Mammary epithelial cell (primary cell): ENCODE measurements at regions not wholly inside any gene's neighbourhood (a gene's known extent, or its start where the extent isn't known, plus 50 kb on each side); places are given as distances from the start of the nearest gene placed in this dataset.

Source experiments
- CTCF ChIP-seq, 2 donors: IDR thresholded peaks in 1 of 2; conservative IDR thresholded peaks in 1 of 2; 2 replicates each; pipeline ENCODE4 v1.5.1; 2011 to 2012; ENCODE audit warnings: inconsistent platforms in 2 of 2, low read length in 2 of 2, mild to moderate bottlenecking in 2 of 2, control low read depth in 1 of 2, low read depth in 1 of 2; ENCODE audit not compliant: insufficient read depth in 1 of 2; ENCODE audit errors: extremely low read depth in 1 of 2
- EZH2 ChIP-seq: IDR thresholded peaks from 2 replicates; pipeline ENCODE4 v1.6.1; 2012; ENCODE audit warnings: low read length, inconsistent platforms, borderline replicate concordance

GRCh38 chr4:97239667-97239997, 903.6 kb downstream of the STPG2 start:
- TF ChIP-seq EZH2 (no peak), CTCF (conservative IDR thresholded peaks at IDR 0.05 in 1 of 2, IDR thresholded peaks at IDR 0.05 in 1 of 2; ENCODE audit: extremely low read depth in 1 of 2, insufficient read depth in 1 of 2, low read depth in 1 of 2, low read length in 2 of 2) (no peak)
